Peyer's patch (tissue), 4 donors: ENCODE measurements at regions not wholly inside any gene's neighbourhood (a gene's known extent, or its start where the extent isn't known, plus 50 kb on each side); places are given as distances from the start of the nearest gene placed in this dataset.

ENCODE experiments used
- DNase-seq, 3 donors: peaks; one replicate each; pipeline ENCODE4 v3.0.0-alpha.2; 2017 to 2019
- H3K27ac ChIP-seq, 4 donors: fragments of 200-600 bp; sonication (generic); one replicate each; pipeline ENCODE4 v1.5.1; 2016 to 2019
- H3K27me3 ChIP-seq, 2 donors: fragments of 200-600 bp; sonication (generic); one replicate each; pipeline ENCODE4 v1.5.1; 2019
- H3K36me3 ChIP-seq, 3 donors: fragments of 200-600 bp; sonication (generic); one replicate each; pipeline ENCODE4 v1.5.1; 2016 to 2019
- H3K4me1 ChIP-seq, 4 donors: fragments of 200-600 bp; sonication (generic); one replicate each; pipeline ENCODE4 v1.5.1; 2016 to 2019
- H3K4me3 ChIP-seq, 4 donors: fragments of 200-600 bp; sonication (generic); 1 replicate in 3 of 4; 2 replicates in 1 of 4; pipeline ENCODE4 v1.5.1; 2016 to 2019; ENCODE audit warnings: mild to moderate bottlenecking in 1 of 4
- H3K9me3 ChIP-seq, 4 donors: fragments of 200-600 bp; sonication (generic); one replicate each; pipeline ENCODE4 v1.5.1; 2016 to 2019; ENCODE audit warnings: mild to moderate bottlenecking in 1 of 4
- CTCF ChIP-seq, 6 experiments: fragments of 450-650 bp in 4 of 6; fragments of 200-600 bp in 2 of 6; sonication (generic) in 1 of 6; IDR thresholded peaks; one replicate each; pipeline ENCODE4 v1.5.1; 2017 to 2019; ENCODE audit warnings: antibody characterized with exemption in 6 of 6, mild to moderate bottlenecking in 3 of 6, moderate library complexity in 1 of 6
- POLR2A ChIP-seq, 2 donors: fragments of 450-650 bp; IDR thresholded peaks; one replicate each; pipeline ENCODE4 v1.5.1; 2017; ENCODE audit warnings: antibody characterized with exemption in 2 of 2, mild to moderate bottlenecking in 2 of 2, moderate library complexity in 2 of 2

DNA sequence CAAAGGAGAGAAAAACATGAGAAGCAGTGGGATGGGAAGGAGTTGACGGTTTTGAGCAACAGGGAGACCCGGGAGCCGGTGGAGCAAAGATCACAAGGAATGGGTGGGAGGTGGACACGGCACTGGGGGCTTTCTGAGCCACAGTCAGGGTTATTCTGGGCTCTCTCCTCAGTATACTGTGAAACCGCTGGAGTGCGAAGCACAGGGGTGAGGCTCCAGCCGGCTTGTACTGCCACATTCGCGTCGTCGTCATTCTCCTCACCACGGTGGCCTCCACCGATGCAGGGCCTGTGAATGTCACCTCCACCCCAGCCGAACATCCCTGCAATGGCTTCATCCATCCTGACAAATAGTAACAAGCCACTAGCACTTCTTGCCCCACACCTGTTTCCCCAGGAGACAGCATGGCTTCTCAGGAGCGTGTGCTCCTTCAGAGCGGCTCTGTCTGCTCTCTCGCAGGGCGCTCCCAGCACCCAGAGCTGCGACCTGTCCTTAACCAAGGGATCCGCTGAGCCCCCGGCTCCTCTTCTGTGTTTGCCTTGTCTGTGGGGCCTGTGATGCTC is 1165.3 kb downstream of the TBC1D22A start:
- no peak for TF ChIP-seq CTCF (IDR thresholded peaks at IDR 0.05)
- TF ChIP-seq POLR2A (IDR thresholded peaks at IDR 0.05), result no peak
- Histone ChIP-seq H3K4me1 (no peaks in the 10 kb centered on the region), H3K36me3 (no peaks in the 10 kb centered on the region), H3K9me3 (no peaks in the 10 kb centered on the region), H3K4me3 (no peak overlapping the region), H3K27me3 (no peaks in the 10 kb centered on the region), H3K27ac (no peak overlapping the region)
- no peak for DNase-seq

DNA sequence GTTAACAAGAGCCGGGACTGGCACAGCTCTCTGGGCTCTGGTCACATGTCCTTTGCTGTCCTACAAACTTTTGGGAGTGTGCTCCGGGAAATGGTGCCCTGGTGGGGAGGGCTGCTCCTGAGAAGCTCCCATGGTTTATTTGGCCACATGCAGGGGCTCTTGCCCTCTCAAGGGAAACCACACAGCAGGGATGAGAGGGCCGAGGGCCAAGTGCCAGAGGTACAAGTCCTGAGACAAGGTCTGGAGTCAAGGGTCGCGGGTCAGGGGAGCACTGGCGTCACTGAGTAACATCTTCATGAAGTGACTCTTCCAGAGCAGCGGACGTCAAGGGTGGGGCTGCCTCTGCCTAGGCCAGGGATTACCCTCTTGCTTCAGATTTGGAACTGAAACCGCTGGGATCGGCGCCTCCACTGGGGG is 1160.6 kb downstream of the TBC1D22A start:
- Histone ChIP-seq H3K36me3 (no peaks in the 10 kb centered on the region), H3K4me1 (no peaks in the 10 kb centered on the region), H3K4me3 (no peak overlapping the region), H3K27me3 (no peaks in the 10 kb centered on the region), H3K27ac (no peak overlapping the region), H3K9me3 (no peaks in the 10 kb centered on the region)
- no peak for DNase-seq
- TF ChIP-seq POLR2A (IDR thresholded peaks at IDR 0.05), result no peak
- TF ChIP-seq CTCF (IDR thresholded peaks at IDR 0.05), result no peak

DNA sequence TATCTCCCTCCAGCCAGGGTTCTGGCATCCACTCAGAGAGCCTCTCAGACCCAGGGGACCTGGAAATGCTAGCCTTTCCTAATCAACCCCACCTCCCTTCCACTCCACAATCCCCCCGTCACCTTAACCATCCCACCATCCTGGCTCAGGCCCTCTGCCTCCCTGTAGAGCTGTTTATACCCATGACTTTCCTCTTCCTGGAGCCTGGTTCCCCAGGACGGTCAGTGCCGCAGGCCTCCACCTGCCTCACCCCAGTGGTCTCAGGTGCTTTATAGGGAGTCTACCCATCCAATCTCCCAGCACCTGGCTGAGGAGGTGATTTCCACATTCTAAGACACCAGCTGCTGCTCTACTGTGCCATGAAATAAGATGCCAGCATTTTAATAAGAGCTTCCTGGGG is 1159.5 kb downstream of the TBC1D22A start:
- TF ChIP-seq POLR2A (IDR thresholded peaks at IDR 0.05), result no peak
- no peak for TF ChIP-seq CTCF (IDR thresholded peaks at IDR 0.05)
- Histone ChIP-seq H3K4me1 (no peaks in the 10 kb centered on the region), H3K27ac (no peak overlapping the region), H3K4me3 (no peak overlapping the region), H3K36me3 (no peaks in the 10 kb centered on the region), H3K9me3 (no peaks in the 10 kb centered on the region), H3K27me3 (no peaks in the 10 kb centered on the region)
- no peak for DNase-seq

- Histone ChIP-seq H3K4me1 (no peaks in the 10 kb centered on the region), H3K27ac (no peak overlapping the region), H3K9me3 (no peaks in the 10 kb centered on the region), H3K27me3 (no peaks in the 10 kb centered on the region), H3K4me3 (no peak overlapping the region), H3K36me3 (no peaks in the 10 kb centered on the region)
- TF ChIP-seq CTCF (IDR thresholded peaks at IDR 0.05), result no peak
- DNase-seq, result no peak
These were observed 1158.0 kb downstream of the TBC1D22A start for GRCh38 chr22:47920380-47920959.

- no peaks in the 10 kb centered on the region for H3K9me3 ChIP-seq
- no peak overlapping the region for H3K27ac ChIP-seq
- H3K4me1 ChIP-seq, result no peaks in the 10 kb centered on the region
- no peaks in the 10 kb centered on the region for H3K27me3 ChIP-seq
- TF ChIP-seq CTCF (IDR thresholded peaks at IDR 0.05) (no peak), POLR2A (IDR thresholded peaks at IDR 0.05) (no peak)
- H3K4me3 ChIP-seq, result no peak overlapping the region
- DNase-seq, result no peak
- no peaks in the 10 kb centered on the region for H3K36me3 ChIP-seq
These were observed 1157.4 kb downstream of the TBC1D22A start for GRCh38 chr22:47919893-47920292.

DNA sequence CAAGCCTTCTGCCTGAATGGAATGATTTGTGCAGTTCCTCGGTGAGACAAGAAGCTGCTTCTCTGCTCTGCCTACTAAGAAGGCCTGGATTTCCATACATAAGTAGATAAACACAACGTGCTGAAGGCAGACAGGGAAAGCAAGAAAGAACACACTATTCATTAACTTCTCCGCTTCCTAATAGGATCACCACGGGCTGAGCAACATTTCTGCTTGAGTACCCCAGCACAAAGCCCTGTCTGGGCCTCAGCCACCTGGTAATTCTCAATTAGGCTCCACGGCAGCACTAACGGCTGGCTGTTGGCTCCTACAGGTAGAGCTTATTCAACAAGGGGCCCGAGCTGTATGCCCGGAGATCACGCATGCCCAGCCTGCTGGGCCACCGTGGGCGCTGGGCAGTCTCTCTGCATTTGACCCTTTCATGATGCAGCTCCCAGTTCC is 1156.6 kb downstream of the TBC1D22A start:
- Histone ChIP-seq H3K4me3 (no peak overlapping the region), H3K27ac (no peak overlapping the region), H3K9me3 (no peaks in the 10 kb centered on the region), H3K36me3 (no peaks in the 10 kb centered on the region), H3K4me1 (no peaks in the 10 kb centered on the region), H3K27me3 (no peaks in the 10 kb centered on the region)
- TF ChIP-seq CTCF (IDR thresholded peaks at IDR 0.05) (no peak), POLR2A (IDR thresholded peaks at IDR 0.05) (no peak)
- no peak for DNase-seq
